H1 (cell line): ENCODE measurements at regions not wholly inside any gene's neighbourhood (a gene's known extent, or its start where the extent isn't known, plus 50 kb on each side); places are given as distances from the start of the nearest gene placed in this dataset.
A peak's percentile ranks its signal among the peaks of the same experiment; 100 is the strongest.

ENCODE experiments used
- CTCF ChIA-PET: fragments of 300-600 bp; sonication (Branson Sonifier 250); formaldehyde crosslinking; loops from one replicate; lab custom pipeline; 2021; ENCODE audit not compliant: partially characterized antibody; lab: Charles Lee
- POLR2A ChIA-PET: fragments of 300-600 bp; sonication (Branson Sonifier 250); formaldehyde crosslinking; loops from one replicate; lab custom pipeline; 2021; ENCODE audit warnings: inconsistent platforms; ENCODE audit not compliant: partially characterized antibody; lab: Charles Lee
- DNase-seq, 2 experiments: peaks; one replicate each; pipeline versions ENCODE4 v3.0.0 to v3.0.0-alpha.2; 2010 to 2022; ENCODE audit warnings: low spot score in 2 of 2, low read depth in 1 of 2, mixed read lengths in 1 of 2
- FAIRE-seq: peaks from 2 replicates; lab custom pipeline; 2011; peaks lifted over from hg19 to GRCh38; lab: Jason Lieb, UNC
- H2AFZ ChIP-seq: 2 replicates; pipeline ENCODE4 v1.8.1; 2012; ENCODE audit warnings: low read length, inconsistent platforms
- H2AK5ac ChIP-seq: 2 replicates; pipeline ENCODE4 v1.6.1; 2013; ENCODE audit warnings: low read depth, low read length
- H2BK120ac ChIP-seq: replicated peaks from 2 replicates; pipeline ENCODE3; 2013; ENCODE audit warnings: low read depth, low read length, inconsistent platforms
- H2BK12ac ChIP-seq: 2 replicates; pipeline ENCODE4 v1.6.1; 2013; ENCODE audit warnings: low read depth, low read length
- H2BK15ac ChIP-seq: 2 replicates; pipeline ENCODE4 v1.6.1; 2013; ENCODE audit warnings: low read length
- H2BK20ac ChIP-seq: 2 replicates; pipeline ENCODE4 v1.6.1; 2013; ENCODE audit warnings: low read length
- H2BK5ac ChIP-seq: 2 replicates; pipeline ENCODE4 v1.6.1; 2013; ENCODE audit warnings: low read depth, low read length
- H3K14ac ChIP-seq: 2 replicates; pipeline ENCODE4 v1.6.1; 2013; ENCODE audit warnings: inconsistent platforms; ENCODE audit not compliant: insufficient read length
- H3K18ac ChIP-seq: 2 replicates; pipeline ENCODE4 v1.6.1; 2013; ENCODE audit warnings: low read length; ENCODE audit errors: extremely low read depth
- H3K23ac ChIP-seq: 2 replicates; pipeline ENCODE4 v1.6.1; 2013; ENCODE audit warnings: inconsistent platforms; ENCODE audit not compliant: insufficient read length
- H3K23me2 ChIP-seq: 2 replicates; pipeline ENCODE4 v1.6.1; 2013; ENCODE audit warnings: low read depth, low read length
- H3K27ac ChIP-seq: 2 replicates; pipeline ENCODE4 v1.6.1; 2011; ENCODE audit warnings: low read depth, low read length, inconsistent platforms
- H3K27me3 ChIP-seq, 4 experiments: replicated peaks in 1 of 4; 1 replicate in 1 of 4; 2 replicates in 3 of 4; pipeline versions ENCODE4 v1.6.1 to v1.8.1; 2011 to 2013; ENCODE audit warnings: low read length in 3 of 4, mild to moderate bottlenecking in 3 of 4, inconsistent platforms in 2 of 4, mixed read lengths in 2 of 4, moderate library complexity in 1 of 4; ENCODE audit not compliant: control insufficient read depth in 3 of 4, insufficient read depth in 3 of 4; ENCODE audit errors: extremely low read depth in 1 of 4
- H3K36me3 ChIP-seq, 4 experiments: 2 replicates each; pipeline versions ENCODE4 v1.6.1 to v1.8.1; 2011 to 2013; ENCODE audit warnings: mild to moderate bottlenecking in 4 of 4, low read length in 3 of 4, moderate library complexity in 2 of 4, control low read depth in 1 of 4, inconsistent platforms in 1 of 4; ENCODE audit not compliant: insufficient read depth in 4 of 4, control insufficient read depth in 2 of 4
- H3K4ac ChIP-seq: replicated peaks from 2 replicates; pipeline ENCODE3; 2013; ENCODE audit warnings: low read length, low read depth, mixed read lengths, inconsistent platforms; ENCODE audit not compliant: insufficient read length
- H3K4me1 ChIP-seq, 4 experiments: replicated peaks in 1 of 4; 1 replicate in 1 of 4; 2 replicates in 3 of 4; pipeline versions ENCODE4 v1.6.1 to v1.8.1; 2011 to 2013; ENCODE audit warnings: low read length in 3 of 4, inconsistent platforms in 2 of 4, mixed read lengths in 1 of 4; ENCODE audit not compliant: insufficient read depth in 4 of 4, control insufficient read depth in 3 of 4
- H3K4me2 ChIP-seq, 2 experiments: 2 replicates each; pipeline versions ENCODE4 v1.6.1 to v1.8.1; 2011 to 2013; ENCODE audit warnings: low read depth in 2 of 2, low read length in 2 of 2, control low read depth in 1 of 2, inconsistent platforms in 1 of 2, mild to moderate bottlenecking in 1 of 2; ENCODE audit not compliant: insufficient read depth in 1 of 2
- H3K4me3 ChIP-seq, 4 experiments: fragments of 200-600, 300-600 bp in 1 of 4; sonication (generic), shearing (Covaris generic), sonication (Bioruptor Twin) in 1 of 4; 2 replicates each; pipeline versions ENCODE4 v1.5.1 to v1.8.1; 2011 to 2016; ENCODE audit warnings: low read length in 4 of 4, low read depth in 3 of 4, control low read depth in 2 of 4, inconsistent platforms in 2 of 4, mild to moderate bottlenecking in 2 of 4, mixed read lengths in 1 of 4, moderate library complexity in 1 of 4; ENCODE audit not compliant: insufficient read depth in 2 of 4; ENCODE audit errors: extremely low read depth in 1 of 4
- H3K56ac ChIP-seq: replicated peaks from 2 replicates; pipeline ENCODE3; 2013; ENCODE audit warnings: low read depth, mild to moderate bottlenecking, mixed read lengths, low read length, inconsistent platforms; ENCODE audit not compliant: insufficient read length
- H3K79me1 ChIP-seq: 2 replicates; pipeline ENCODE4 v1.6.1; 2013; ENCODE audit warnings: low read depth, low read length, control low read depth
- H3K79me2 ChIP-seq, 2 experiments: 2 replicates each; pipeline versions ENCODE4 v1.6.1 to v1.8.1; 2012 to 2013; ENCODE audit warnings: low read length in 2 of 2, mild to moderate bottlenecking in 2 of 2, inconsistent platforms in 1 of 2; ENCODE audit not compliant: insufficient read depth in 2 of 2, control insufficient read depth in 1 of 2
- H3K9ac ChIP-seq, 4 experiments: replicated peaks in 1 of 4; 1 replicate in 1 of 4; 2 replicates in 3 of 4; pipeline versions ENCODE4 v1.6.1 to v1.8.1; 2011 to 2013; ENCODE audit warnings: low read depth in 3 of 4, low read length in 3 of 4, control low read depth in 2 of 4, mild to moderate bottlenecking in 2 of 4, moderate library complexity in 2 of 4, inconsistent platforms in 1 of 4; ENCODE audit errors: extremely low read depth in 1 of 4
- H3K9me3 ChIP-seq, 2 experiments: 2 replicates each; pipeline versions ENCODE4 v1.6.1 to v1.8.1; 2012 to 2013; ENCODE audit warnings: mild to moderate bottlenecking in 2 of 2, moderate library complexity in 2 of 2, control low read depth in 1 of 2, inconsistent platforms in 1 of 2, low read depth in 1 of 2, low read length in 1 of 2, mixed read lengths in 1 of 2; ENCODE audit not compliant: insufficient read depth in 2 of 2
- H4K20me1 ChIP-seq, 2 experiments: replicated peaks in 1 of 2; 2 replicates each; pipeline versions ENCODE3 to v1.8.1; 2011 to 2013; ENCODE audit warnings: inconsistent platforms in 2 of 2, low read length in 2 of 2, mild to moderate bottlenecking in 1 of 2; ENCODE audit not compliant: insufficient read depth in 2 of 2, control insufficient read depth in 1 of 2
- H4K5ac ChIP-seq: 2 replicates; pipeline ENCODE4 v1.6.1; 2013; ENCODE audit warnings: low read length, low read depth, mixed read lengths, inconsistent platforms; ENCODE audit not compliant: insufficient read length
- H4K8ac ChIP-seq: 2 replicates; pipeline ENCODE4 v1.8.0; 2013; ENCODE audit warnings: mild to moderate bottlenecking, moderate library complexity, low read length, inconsistent platforms; ENCODE audit not compliant: insufficient read depth; ENCODE audit errors: extremely low read depth
- H4K91ac ChIP-seq: replicated peaks from 2 replicates; pipeline ENCODE3; 2013; ENCODE audit warnings: low read length, mixed read lengths, inconsistent platforms; ENCODE audit not compliant: insufficient read length
- CREB1 ChIP-seq: IDR thresholded peaks from 2 replicates; pipeline ENCODE4 v1.6.1; 2012; ENCODE audit warnings: inconsistent platforms
- CTBP2 ChIP-seq: IDR thresholded peaks from 2 replicates; pipeline ENCODE4 v1.7.0; 2011; ENCODE audit warnings: borderline replicate concordance, mild to moderate bottlenecking, moderate library complexity, mixed read lengths, low read length; ENCODE audit not compliant: insufficient read depth, insufficient read length
- SRF ChIP-seq: IDR thresholded peaks from 2 replicates; pipeline ENCODE4 v1.6.1; 2011; ENCODE audit warnings: mild to moderate bottlenecking, low read depth, low read length, moderate library complexity
- WGBS, 2 experiments: shearing (Covaris generic) in 1 of 2; methylation state at CpG; one replicate each; pipeline versions ENCODE4 v1.1.6 to v1.1.7; 2013 to 2015; ENCODE audit warnings: low lambda C conversion rate in 2 of 2, mixed read lengths in 2 of 2, inconsistent platforms in 1 of 2, low coverage in 1 of 2, missing lambda C conversion rate in 1 of 2; ENCODE audit not compliant: insufficient replicate concordance in 2 of 2, insufficient coverage in 1 of 2, insufficient read length in 1 of 2; ENCODE audit errors: extremely low coverage in 1 of 2, missing lambda C conversion rate in 1 of 2; 5-methylcytosine and 5-hydroxymethylcytosine counted together

DNA sequence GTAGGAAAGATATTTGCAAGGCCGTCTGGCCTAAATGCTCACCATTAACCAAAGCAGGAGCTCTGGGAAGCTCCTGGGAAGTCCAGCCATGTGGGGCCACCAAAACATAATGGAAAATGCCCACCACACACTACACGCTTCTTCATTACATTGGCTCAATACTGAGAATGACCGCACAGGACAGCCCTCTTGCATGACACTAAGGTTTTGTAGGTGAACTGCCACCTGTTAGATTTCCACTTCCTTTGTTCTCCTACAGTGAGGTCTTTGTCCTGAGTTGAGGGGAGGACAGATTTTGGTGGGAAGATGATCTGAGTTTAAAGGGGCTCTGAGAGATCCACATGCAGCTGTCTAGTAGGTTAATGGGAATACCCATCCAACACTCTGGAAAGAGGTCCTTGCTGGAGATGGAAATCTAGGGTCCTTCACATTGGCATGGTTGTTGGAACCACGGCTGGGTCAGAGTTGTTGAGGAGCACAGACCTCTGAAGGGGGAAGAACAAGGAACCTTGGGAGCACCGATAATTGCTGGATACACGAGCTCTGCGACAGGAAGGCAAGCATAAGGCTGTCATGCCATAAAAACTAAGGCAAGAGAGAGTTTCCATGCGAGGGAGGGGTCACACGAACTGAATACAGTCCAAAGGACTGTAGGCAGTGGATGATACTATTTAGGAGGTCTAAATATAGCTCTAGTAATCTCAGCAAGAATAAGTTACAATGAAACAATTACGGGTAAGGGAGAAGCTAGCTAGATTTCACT is 105.5 kb upstream of the IRF2BP2 start:
- H3K23me2 ChIP-seq: no peaks in the 10 kb centered on the region
- H3K27me3 ChIP-seq: no peaks in the 10 kb centered on the region
- H3K36me3 ChIP-seq: no peaks in the 10 kb centered on the region
- H2BK20ac ChIP-seq: no peak overlapping the region
- POLR2A ChIA-PET: no interaction called here
- DNase-seq (no peak), FAIRE-seq (no peak)
- no peak overlapping the region for H2AK5ac ChIP-seq
- H3K79me1 ChIP-seq: no peaks in the 10 kb centered on the region
- no peak overlapping the region for H3K18ac ChIP-seq
- CTCF ChIA-PET: interaction anchor here (0.6 to 1.3 kb wide), 6 partner anchors 11 to 164 kb away, joined by 3 to 4 read pairs (median 3); no protein-coding TSS in a partner anchor
- no peak overlapping the region for H2BK5ac ChIP-seq
- H3K23ac ChIP-seq: no peak overlapping the region
- TF ChIP-seq CREB1 (no peak), SRF (no peak), CTBP2 (no peak)
- no peak overlapping the region for H2AFZ ChIP-seq
- H3K4me1 ChIP-seq: no peaks in the 10 kb centered on the region; a peak in 1 of 7 replicates
- no peak overlapping the region for H3K27ac ChIP-seq
- H4K91ac ChIP-seq: peak overlapping the region; percentile 51
- H3K4ac ChIP-seq: no peak overlapping the region
- H2BK12ac ChIP-seq: no peak overlapping the region
- H3K79me2 ChIP-seq: no peaks in the 10 kb centered on the region
- H4K8ac ChIP-seq: no peak overlapping the region
- H3K56ac ChIP-seq: no peak overlapping the region
- no peak overlapping the region for H3K14ac ChIP-seq
- H3K4me3 ChIP-seq: no peak overlapping the region
- no peak overlapping the region; the same call in 1 of the 2 replicates for H2BK15ac ChIP-seq
- H3K4me2 ChIP-seq: no peak overlapping the region
- H4K5ac ChIP-seq: no peak overlapping the region
- H4K20me1 ChIP-seq: no peaks in the 10 kb centered on the region
- H3K9ac ChIP-seq: no peak overlapping the region
- 88% methylated on average over 10 of the region's 10 CpGs; no CpG with 5 or more reads in 1 of the 2 experiments for WGBS, 2 experiments
- H2BK120ac ChIP-seq: no peak overlapping the region
- H3K9me3 ChIP-seq: no peaks in the 10 kb centered on the region
